ENCODE measurements at regions not wholly inside any gene's neighbourhood (a gene's known extent, or its start where the extent isn't known, plus 50 kb on each side); places are given as distances from the start of the nearest gene placed in this dataset.

DNA sequence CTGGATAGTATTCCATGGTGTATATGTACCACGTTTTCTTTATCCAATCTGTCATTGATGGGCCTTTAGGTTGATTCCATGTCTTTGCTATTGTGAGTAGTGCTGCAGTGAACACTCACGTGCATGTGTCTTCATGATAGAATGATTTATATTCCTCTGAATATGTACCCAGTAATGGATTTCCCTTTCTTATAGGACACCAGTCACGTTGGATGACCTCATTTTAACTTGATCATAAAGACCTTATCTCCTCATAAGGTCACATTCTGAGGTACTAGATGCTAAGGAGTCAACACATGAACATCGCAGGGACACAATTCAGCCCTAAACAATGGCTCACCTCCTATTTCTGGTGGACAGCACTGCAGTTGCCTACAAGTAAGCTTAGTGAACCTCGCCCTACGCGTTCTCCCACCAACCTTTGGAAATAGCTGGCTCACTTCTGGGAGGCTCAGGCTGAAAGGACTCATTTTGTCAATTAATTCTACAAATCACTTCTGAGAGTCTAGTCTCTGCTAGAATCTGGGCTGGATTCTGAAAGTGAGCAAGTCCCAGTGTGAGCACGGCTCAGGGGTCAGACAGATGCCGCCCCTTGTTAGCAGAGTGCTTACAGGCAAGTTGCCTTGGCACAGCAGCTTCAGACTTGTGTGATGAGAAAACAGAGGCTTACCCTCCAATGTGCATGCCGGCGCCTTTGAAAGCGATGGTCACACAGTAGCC is 183.8 kb upstream of the GSC start:
- DNase-seq: no peak

DNA sequence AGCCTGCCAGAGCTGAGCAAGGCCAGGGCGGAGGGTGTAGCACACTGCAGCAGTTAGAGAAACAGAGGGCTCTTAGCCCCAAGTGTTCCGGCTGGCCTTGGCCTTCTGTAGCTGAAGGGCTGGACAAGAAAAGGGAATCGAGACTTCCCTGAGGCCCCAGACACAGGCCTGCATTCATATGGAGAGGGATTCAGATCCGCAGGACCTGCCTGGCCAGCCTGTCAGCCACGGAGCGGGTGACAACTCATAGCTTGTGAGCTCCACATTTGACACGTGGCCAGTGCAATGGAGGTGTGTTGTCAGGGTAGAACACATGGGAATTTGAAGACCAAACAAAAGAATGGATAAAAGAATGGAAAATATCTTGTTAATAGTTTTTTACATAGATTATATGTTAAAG is 182.2 kb upstream of the GSC start:
- DNase-seq: no peak

DNA sequence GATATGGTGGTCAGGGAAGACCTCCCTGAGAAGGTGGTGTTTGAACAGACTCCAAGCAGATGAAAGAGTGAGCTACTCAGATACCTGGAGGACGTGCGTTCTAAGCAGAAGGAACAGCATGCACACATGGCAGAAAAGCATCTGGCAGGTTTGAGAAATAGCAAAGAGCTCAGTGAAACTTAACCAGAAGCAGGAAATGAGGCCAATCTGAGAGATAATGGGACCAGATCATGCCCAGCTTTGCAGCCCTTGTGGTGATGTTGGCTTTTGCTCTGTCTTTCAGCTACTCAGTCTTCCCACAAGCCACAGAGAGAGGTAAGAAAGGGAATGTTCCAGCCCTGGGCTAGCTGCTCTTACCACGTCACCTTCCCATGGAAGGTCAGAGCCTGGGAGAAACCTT is 176.3 kb upstream of the GSC start:
- DNase-seq: peak; percentile 6 to 44

DNA sequence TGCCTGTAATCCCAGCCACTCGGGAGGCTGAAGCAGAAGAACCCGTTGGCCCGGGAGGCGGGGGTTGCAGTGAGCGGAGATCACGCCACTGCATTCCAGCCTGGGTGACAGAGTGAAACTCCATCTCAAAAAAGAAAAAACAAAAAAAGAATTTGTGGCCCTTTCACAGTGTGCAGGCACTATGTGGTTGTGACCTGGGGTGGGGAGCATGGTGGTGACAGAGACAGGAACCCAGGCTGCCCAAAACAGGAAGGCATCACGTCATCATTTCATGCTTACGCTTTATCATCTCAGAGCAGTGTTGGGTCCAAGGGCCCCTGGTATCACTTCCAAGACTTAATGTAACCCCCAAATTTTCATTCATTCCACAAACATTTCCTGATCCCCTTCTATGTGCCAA is 175.7 kb upstream of the GSC start:
- peak; percentile 67 to 68 for DNase-seq

DNA sequence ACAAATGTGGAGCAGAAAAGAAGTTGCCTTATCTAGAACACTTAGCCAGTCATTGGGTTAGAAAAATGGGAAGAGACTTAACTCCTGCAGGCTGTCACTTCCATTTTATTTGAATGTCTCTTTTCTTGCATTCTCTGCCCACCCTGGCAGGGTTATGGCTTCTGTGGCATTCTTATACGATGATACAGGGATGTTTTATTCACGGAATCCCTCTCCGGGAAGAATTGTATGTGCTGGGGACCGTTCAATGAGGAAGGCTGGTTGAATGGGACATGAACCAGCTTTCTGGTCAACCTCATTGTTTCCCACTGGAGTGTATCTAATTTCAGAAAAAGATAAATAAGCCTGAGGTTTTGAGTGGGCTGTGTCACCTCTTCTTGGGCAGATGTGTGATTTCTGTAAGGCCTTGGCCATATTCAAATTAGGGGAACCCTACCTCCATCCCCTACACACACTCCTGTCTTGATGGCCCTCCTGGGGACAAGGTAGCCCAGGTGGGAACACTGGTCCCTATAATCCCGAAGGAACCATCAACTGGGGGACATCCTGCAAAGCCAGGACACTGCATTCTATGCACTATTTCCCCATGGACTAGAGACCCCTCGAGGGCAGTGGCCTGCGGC is 174.8 kb upstream of the GSC start:
- DNase-seq: no peak

DNA sequence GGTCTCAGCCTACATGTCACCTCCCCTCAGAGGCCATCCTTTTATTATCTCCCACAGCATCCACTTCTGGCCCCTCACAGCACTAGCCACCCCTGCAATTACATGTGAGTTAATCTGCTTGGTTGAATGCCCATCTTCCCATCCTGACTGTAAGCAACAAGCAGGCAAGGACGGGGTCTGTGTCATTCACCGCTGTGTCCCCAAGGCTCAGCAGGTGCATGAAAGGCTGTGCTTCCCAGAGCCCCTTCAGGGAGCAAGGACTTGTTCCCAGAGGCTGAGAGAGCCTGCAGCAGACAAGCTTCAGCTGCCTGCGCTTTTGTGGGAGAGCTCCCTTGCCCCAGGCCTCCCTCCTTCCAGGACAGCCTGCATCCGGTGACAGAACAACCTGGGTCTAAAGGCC is 172.7 kb upstream of the GSC start:
- no peak for DNase-seq

DNA sequence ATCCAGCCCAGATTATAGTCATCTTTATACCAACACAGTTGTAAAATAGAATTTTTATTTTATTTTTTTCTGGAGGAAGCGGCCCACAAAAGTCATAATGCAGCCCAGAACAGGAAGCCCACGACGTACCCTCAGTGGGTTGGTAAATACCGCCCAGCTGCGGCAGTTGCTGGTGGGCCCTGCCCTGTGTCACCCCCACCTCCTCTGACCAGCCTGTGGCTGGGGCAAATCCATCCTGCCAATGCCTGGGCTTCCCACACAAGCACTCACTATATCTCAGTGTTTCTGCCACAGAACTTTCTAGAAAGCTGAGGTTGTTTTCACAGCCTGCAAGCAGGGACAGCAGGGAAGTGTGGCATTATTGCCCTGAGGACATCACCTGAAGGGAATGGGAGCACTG is 171.4 kb upstream of the GSC start:
- no peak for DNase-seq

DNA sequence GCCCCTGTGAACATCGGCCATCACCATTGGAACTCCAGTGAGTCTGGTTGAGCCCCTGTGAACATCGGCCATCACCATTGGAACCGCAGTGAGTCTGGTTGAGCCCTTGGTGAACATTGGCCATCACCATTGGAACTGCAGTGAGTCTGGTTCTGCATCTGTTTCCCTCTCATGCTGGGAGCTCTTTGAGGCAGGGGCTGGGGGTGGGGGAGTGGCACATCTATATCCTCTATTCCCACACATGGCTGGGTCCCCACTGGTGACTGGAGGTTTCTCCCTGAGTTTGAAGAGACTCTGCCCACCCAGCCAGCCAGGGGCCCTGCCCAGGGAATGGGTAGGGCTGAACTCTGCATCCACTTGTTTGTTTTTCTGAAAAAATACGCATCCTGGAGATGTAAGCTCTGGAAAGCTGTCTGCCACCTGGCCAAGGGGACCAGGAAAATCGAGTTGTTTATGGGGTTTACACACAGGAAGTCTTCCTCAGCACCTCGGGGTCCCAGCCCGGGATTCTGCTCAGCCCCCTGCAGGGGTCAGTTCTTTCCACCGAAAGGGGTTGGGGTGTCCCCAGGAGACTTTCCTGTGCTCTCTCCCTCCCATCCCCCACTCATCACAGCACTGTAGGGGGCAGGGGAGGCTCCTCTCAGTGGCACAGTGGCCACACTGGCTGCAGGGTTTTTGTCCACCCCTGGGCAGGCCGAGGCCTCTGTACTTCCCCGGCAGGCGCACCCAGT is 170.5 kb upstream of the GSC start:
- no peak for DNase-seq

DNA sequence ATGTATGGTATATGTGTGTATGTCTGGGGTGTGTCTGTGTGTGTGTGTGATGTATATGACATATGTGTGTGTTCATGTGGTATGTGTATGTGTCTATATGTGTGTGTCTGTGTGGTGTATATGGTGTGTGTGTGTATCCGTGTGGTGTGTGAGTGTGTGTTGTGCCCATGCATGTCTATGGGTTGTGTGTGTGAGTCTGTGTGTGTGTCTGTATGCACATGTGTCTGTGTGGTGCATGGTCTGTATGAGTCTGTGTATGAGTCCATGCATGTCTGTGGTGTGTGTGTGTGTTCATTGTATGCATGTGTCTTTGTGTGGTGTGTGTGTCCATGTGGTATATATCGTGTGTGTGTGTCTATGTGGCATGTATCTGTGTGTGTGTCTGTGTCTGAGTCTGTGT is 168.1 kb upstream of the GSC start:
- no peak for DNase-seq

DNA sequence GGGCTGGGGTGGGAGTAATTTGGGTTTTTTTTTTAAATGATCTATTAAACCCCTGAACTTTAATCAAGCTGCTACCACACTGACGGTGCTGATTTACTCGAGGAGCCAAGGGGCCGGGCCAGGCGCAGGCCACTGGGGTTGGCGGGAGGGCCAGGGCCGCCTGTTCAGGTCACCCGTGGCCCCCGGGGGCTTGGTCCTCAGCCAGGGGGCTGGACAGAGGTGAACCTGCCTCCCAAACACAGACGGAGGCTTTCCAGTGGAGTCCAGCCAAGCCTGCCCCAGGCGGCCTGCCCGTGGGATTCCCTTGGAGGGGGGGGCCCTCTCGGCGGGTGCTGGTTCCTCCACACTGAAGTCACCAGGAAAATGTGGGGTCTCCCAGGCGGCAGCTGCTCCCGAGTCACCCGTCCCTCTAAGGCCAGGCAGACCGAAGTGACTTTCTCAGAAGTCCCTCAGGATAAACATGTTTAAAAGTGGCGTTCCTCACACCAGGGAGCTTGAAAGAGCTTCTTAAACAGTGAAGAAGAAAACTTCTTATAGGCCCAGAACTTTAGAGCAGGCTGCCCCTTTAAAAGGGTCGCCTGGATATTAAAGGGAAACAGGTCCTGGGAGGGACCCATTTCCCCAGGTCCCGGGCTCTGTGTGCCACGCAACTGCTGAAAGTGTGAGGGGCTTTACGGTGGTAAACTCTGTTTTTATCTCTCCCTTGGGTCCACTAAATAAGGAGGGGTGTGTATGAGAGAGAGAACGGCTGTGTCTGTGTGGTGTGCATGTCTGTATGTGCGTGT is 167.2 kb upstream of the GSC start:
- no peak for DNase-seq

DNA sequence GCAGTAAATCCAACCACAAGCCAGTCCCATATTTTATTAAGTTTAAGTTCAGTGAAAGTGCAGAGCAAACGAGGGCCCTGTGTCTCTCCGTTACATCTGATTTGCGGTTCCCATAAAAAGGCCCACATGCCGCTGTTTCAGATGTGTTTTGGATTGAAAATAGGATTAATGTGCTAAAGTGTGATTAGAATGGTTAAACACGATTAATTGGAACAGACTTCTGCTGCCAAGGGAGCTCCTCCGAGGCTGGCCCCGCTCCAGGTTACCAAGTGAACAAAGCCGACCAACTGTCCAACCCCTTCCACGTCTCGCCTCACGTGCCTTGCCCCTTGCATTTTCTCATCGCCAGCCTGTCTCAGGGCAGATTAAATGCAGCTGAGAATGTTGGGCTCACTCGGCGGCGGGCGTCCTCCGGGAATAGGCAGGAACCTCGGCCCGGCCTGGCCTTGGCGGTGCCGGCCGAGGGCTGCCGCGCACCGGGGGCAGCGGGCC is 166.5 kb upstream of the GSC start:
- no peak for DNase-seq

DNA sequence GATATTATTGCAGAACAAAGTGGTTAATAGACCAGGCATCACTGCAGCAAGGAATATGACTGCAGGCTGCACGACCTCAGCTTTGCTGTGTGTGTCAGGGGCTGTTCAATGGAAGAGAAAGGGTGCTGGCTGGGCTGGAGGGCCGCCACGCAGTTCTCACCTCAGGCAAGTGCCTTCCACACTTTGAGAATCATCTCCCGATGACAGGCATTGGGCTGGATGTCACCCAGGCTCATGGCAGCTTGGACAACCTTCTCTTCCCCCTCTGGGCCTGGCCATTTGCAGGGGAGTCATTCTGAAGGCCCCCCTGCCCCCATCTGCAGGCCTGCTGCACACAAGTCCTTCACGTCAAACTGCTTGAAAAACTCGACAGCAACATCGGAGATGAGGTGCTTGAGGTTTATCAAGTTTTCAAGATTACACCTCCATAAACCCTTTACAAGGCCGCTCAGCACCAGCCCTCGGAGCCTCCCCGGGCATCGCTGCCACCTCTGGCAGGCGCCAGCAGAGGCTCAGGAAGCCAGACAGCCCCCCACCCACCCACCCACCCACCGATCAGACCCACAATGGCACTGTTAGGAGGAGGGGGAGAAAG is 165.9 kb upstream of the GSC start:
- no peak for DNase-seq

DNA sequence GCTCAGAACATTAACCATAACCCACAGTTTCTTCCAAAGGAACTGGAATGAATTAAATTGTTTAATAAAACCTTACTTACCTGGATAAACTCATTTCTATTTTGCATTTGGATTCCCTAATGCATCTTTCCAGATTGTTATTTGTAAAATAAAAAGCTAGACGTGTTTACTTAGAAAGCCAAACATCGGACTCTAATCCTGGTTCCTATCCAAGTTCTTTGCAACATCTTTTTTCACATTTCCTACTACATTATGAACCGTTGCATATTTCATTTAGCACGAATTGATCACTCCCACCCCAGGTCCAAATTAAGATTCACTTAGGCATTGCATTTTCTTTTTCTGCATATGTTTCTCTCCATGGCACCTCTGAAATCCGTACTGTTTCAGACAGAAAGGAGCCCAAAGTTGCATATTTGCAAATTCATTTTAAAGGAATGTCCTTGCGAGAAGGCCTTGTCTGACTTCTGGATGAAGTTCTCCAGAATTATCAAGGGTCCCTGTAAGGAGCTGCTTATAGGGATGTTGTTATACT is 164.4 kb upstream of the GSC start:
- DNase-seq: no peak

DNA sequence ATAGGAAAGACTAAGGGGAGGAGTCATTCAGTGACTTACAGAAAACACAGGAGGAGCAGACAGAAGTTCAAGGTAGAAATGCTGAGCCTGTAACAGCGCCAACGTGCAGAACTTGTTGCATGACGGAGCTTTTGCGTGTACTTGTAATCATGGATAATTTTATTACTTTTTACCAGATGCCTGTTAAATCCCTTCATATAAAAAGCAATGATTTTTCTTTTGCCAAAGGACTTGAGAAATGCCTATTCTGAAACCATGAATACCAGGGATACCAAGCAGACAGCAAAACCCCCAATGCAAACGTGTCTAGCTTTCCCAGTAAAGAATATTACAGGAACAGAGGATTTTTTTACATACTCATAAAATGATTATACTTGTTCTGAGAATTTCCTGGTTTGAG is 163.6 kb upstream of the GSC start:
- DNase-seq: no peak

DNA sequence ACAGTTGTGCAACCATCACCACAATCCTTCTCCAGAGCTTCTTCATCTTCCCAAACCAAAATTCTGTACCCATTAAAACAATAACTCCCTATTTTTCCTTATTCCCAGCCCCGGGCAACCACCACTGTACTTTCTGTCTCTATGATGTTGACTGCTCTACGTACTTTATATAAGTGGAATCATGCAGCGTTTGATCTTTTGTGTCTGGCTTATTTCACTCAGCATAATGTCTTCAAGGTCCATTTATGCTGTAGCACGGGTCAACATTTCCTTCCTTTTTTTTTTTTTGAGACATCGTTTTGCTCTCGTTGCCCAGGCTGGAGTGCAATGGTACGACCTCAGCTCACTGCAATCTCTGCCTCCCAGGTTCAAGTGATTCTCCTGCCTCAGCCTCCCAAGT is 162.7 kb upstream of the GSC start:
- no peak for DNase-seq

DNA sequence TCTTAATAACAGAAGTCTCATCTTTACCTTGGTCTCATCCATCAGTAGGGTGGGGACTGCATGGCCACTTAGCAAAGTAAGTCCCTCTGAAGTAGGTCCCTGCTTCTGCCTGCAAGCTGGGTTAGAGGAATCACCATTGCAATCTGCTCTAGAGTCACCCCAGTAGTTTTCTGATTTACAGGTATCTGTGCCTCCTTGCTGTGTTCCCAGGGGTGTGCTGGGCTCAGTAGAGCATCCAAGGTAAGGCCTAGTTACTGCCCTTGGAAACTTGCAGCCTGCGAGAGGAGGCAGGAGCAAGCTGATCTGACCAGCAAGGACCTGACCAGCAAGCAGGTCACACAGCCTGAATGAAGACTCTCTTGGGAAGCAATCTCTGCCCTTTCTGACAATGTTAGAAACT is 160.8 kb upstream of the GSC start:
- no peak for DNase-seq

DNA sequence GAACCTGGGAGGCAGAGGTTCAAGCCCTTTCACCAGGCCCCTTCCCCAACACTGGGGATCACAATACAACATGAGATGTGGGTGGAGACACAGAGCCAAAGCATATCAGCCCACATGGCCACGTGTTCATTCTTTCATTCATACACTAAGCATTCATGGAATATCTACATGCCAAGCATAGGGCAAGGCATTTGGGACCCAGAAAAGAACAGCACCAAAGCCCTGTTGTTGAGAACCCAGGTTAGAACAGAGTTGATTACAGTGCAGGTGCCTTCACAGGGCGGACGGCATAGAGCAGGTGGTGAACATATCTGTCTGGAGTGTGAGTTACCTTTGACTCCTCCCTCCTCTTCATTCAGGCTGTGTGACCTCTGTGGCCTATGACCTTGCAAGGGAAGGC is 159.4 kb upstream of the GSC start:
- no peak for DNase-seq

DNA sequence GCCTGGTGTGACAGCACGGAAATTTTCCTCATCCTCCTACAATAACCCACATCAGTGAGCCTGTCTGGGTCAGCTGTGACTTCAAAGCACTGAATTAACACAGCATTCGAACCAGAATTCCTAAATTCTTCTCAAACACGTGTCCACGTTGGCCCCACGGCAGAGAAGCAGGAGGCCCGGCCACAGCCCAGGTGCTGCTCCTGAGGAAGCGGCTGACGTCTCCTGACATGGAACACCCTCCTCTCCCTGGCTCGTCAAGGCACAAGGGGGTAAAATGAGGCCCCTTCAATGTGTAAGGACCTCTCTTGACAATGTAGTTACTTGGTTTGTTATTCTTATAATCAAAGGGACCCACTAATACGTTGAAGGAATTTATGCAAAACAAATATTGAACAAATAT is 156.3 kb upstream of the GSC start:
- no peak for DNase-seq

DNA sequence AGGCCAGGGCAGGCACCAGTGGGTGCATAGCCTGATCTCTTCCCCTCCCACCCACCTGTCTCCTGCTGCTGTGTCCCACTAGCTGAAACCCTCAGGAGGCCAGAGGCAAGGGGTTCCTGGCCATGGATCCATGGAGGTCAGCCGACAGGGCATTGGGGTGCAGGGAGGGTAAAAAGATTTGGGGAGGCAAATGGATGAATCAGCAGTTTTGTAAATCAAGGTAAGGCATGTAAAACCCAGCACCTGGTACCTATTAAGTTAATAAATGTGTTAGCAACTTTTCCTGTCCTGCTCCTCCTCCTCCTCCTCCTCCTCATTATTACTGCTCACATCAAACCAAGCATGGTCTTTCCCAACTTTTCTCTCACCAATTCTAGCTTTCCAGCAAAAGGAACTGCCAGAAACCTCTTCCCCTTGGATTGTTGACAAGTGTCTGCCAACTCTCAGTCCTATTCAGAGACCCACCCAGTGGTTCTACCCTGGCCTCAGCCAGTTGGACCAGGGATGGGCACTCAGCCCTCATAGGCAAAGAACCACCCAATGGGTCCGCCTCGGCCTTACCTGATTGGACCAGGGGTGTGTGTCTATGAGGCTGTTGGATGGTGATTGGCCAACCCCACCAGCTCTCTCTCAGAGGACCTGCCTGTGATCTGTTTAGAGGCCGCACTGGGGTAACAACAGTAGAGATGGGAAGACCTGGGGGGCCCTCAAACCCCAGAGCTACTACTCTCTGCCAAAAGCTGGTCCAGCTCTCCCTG is 155.7 kb upstream of the GSC start:
- no peak for DNase-seq

DNA sequence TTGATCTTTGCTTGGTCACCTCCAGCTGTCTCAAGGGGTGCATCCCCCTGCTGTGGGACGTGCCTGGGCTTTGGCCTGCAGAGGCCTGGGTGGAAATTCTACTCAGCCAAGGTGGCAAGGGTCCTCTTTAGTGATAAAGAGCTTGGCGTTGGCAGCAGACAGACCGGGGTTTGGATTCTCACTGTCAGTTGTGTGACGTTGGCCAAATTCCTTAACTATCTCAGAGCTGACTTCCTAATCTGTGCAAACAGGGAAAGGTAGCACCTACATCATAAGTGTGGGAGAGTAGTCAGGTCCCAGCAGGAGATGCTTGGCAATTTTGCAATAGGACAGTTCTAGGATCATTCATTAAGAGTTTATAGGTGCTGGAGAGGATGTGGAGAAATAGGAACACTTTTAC is 154.3 kb upstream of the GSC start:
- no peak for DNase-seq

DNA sequence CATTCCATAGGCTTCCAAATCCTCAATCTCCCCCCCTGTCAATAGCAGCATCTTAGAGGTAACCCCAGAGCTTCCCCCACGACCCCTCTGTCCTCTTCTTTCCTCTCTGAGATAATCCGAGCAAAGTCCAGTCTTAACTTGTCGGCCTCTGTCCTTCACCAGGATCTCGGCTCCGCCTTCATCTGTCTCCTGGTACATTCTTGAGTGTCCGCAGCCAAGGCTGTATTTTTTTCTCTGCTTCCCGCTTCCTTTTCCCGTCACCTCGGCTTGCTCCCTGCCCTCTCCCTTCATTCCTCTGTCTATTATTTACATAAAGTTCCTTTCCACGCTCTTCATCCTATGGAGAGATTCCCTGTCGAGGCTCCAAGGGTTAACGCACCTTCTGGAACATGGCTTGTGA is 153.9 kb upstream of the GSC start:
- no peak for DNase-seq
